ENCODE measurements at regions not wholly inside any gene's neighbourhood (a gene's known extent, or its start where the extent isn't known, plus 50 kb on each side); places are given as distances from the start of the nearest gene placed in this dataset.
"Not testable (repeated sequence)": the region's sequence is repeated elsewhere in the genome, so short reads cannot be mapped to it uniquely, and the experiment has no call there.

DNA sequence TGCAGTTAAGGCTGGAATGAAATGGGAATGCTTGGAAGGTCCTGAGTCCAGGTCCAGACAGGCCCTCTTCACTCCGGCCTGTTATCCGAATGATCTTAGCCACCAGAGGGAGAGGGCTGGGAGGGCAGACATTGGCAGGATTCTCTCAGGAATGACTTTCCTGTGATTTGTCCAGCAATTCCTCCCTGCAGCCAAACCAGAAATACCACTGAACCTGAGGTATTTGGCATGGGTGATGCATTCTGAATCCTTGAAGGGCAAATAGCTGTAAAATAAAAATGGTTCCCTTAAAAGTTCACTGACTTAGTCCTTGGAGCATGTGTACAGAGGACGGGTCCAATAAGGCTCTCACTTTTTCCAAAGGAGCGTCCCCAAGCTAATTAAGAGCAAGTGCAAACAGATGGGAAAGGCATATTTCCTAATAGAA is 77.5 kb upstream of the HABP2 start:
- no peak for DNase-seq

DNA sequence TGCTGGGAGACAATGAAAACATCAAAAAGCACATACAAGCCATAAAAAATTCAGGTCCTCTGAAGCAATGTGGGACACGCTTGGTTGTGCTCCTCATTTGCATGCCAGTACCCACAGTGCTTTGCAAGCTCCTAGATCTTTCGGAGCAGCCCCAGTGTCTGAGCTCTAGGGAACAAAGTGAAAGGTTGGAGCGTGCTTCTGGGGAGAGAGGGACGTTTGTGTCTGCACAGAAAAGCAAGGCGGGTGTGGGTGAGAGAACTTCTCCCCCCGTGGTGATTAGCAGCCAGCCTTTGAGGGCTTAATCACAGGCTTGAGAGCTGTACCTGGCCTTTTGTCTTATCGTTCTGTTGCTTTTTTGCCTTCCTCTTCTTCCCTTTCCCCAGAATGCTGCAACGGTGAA is 76.7 kb upstream of the HABP2 start:
- DNase-seq: no peak

DNA sequence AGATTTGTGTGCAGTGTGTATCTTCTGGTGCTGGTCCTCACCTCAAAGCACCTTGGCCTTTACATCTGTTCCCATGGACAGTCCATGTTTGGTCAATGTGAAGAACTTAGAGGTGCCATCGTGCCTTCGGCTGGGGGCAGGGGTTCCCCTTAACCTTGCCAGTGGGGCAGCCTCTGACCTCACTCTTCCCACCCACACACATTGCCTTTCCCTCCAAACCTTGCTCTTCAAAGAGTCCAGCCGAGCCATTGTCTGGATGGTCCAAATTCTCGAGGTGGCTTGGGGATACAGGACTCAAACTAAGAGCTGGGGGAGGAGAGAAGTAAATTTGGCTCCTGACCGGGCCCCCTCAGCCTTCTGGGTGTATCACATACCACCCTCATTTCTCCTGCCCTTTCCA is 76.2 kb upstream of the HABP2 start:
- DNase-seq: no peak

DNA sequence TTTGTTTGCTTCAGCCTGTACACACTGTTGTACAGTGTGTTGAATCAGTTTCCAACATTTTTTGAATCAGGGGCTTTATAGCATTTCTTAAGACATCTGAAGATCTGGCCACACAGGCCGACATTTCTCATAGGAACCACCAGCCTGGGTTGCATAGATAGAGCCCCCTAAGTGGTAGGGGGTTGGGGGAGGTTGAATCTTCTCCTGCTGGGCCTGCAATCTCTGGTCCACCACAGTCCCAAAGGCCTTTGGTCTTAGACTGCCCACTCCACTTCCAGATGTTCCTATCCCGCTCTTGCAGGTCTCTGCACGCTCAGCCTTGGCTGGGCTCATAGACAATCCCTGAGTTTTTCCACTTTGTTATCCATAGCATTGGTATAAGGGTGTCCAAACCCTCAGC is 75.4 kb upstream of the HABP2 start:
- DNase-seq: no peak

DNA sequence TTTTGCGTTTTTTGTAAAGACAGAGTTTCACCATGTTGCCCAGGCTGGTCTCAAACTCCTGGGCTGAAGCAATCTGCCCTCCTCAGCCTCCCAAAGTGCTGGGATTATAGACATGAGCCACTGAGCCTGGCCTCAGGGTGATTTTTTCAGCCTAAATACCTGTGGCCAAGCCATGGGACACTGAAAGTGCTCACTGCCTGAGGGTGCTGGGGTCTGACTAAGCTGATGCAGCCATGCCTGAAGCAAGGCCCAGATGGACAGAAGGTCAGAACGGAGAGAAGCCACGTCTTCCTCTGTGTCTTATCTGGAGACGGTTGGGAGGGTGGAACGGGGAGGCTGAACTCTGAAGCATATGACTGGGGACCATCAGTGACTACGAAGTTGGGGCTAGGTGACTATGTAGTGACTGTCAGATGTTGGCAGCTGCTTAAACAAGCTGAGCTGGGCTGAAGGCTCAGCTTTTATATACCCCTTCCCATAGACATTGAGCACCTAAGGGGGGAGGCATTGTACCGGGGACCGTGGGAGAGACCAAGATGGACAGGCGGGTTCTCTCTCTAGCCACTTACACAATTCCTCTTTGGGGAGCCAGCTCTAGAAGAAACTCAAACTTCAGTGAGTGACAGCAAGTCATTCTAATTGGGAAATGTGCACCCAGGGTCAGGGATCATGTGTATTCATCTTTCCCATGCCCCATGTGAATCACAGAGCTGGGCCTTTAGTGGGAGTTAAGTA is 73.3 kb upstream of the HABP2 start:
- no peak for DNase-seq

DNA sequence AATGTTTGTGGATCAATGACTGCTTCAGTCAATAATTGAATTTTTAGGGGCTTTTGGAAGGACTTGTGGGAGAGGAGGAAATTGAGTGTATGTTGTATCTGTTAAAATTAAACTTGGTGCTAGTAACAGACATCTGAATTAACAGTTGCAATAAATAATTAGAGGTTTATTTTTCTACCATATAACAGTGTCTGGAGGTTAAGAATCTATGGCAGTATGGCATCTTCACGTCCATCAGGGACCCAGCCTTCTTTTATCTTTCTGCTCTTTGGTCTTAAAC is 72.8 kb upstream of the HABP2 start:
- no peak for DNase-seq

DNA sequence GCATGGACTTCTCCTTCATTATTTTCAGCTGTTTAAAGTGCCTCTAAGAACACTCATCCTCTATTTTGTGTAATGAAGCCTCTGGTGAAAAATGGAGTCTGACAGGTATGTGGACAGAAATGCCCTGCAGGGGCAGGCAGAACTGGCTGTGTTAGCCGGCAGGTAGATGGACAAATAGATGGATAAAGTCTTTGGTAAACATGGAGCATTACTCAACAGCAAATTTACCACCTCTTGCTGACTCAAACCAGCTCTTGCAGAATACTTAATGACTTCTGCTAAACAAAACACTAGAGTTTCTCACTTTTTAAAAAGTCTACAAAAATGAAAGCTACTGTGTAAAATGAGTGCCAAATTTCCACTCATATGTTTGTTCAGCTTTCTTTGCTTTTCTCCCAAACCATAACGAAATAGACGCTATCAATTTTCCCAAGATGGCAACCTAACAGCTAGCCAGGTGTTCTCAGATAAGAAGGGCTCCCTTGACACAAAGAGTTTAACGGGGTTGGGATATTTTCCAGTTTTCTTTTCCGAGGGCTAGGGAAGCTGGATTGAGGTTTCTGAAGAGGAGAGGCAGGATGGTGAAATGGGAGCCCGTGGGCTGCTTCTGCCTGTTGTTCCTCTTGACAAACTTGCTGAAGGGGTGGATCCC is 71.9 kb upstream of the HABP2 start:
- DNase-seq: no peak

DNA sequence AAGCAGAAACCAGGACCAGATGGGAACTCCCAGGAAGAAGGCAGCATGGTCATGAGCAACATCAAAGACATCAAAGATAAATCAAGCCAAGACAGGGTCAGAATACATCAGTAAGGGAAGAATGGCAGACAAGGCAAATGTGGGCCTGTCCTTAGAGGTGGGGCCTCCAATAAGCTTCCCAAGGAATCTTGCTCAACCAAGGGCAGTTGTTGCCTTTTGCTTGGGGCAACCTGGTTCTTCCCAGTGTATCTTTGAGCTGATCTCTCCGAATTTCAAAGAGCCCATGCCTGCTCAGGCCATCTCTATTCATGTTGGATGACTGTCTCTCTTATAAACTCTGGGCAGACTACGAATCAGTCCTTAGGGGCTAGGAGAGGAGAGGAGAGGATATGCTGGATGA is 68.4 kb upstream of the HABP2 start:
- no peak for DNase-seq

DNA sequence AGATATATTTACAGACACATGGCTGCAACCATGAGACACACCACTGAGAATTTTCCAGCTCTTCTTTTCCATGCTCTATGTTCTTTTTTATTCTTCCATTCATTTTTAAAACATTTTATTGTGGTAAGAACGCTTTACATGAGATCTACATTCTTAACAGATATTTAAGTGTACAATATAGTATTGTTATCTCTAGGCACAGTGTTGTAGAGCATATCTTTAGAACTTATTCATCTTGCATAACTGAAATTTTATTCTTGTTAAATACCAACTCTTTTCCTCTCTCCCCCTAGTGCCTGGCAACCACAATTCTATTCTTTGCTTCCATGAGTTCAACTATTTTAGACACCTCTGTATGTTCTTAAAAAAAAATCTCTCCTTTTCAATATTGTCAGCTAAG is 67.1 kb upstream of the HABP2 start:
- DNase-seq: no peak

DNA sequence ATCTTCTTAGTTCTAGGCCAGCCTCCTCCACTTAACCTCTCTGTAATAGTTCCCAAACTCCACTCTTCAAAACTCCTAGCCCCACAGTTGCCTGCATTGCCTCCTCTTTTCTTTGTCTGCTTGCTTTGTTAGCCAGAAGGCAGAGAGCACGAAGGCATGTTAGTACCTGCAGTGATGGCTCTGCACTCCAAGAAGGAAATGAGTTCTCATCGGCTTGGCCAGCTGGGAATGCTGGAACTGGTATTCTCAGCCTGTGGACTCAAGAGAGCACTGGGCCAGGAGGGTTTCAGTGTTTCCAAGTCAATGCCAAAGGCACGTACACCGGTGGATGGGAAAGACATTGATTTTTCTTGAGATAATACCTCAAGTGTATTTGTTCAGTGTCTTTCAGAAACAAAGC is 66.3 kb upstream of the HABP2 start:
- no peak for DNase-seq

DNA sequence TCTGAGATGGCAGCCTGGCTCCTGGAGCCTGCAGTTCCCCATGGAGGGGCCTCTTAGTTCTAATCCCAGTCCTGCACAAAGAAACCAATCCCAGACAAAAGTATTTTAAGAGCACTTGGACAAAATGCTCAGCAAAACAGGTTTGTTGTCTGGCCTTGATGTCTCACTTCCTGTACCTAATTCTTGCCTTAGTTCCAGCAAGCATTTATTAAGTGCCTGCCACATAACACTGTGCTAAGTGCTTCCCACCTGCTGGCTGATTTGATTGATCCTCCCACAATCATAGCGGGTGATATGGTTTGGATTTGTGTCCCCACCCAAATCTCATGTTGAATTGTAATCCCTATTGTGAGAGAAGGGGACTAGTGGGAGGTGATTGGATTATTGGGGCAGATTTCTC is 65.7 kb upstream of the HABP2 start:
- no peak for DNase-seq

DNA sequence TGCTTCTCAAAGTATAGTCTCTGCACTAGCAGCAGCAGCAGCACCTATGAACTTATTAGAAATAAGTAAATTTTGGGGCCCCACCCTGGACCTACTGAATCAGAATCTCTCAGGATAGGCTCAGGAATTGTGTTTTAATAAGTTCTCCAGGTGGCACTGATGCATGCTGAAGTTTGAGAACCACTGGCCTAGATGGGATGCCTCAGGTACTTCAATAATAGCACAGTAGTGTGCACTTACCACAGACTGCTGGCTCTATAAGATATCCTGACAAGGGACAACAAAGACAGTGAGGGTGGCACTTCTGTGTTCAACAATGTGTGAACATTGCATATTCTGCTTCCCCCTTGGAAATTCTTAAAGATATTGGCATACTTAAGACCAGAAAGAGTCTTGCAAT is 64.7 kb upstream of the HABP2 start:
- no peak for DNase-seq

DNA sequence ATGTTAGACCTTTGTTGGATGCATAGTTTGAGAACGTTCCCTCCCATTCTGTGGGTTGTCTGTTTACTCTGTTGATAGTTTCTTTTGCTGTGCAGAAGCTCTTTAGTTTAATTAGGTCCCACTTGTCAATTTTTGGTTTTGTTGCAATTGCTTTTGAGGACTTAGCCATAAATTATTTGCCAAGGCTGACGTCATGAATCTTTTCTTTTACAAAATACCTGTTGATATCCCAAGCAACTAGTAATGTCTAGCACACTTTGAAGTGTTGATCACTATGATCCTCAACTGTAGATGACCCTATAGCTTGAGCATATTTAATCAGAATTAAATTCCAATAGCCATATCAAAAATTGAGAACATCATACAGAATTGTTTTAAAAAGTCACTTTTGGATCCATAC is 63.3 kb upstream of the HABP2 start:
- DNase-seq: not testable (repeated sequence)

DNA sequence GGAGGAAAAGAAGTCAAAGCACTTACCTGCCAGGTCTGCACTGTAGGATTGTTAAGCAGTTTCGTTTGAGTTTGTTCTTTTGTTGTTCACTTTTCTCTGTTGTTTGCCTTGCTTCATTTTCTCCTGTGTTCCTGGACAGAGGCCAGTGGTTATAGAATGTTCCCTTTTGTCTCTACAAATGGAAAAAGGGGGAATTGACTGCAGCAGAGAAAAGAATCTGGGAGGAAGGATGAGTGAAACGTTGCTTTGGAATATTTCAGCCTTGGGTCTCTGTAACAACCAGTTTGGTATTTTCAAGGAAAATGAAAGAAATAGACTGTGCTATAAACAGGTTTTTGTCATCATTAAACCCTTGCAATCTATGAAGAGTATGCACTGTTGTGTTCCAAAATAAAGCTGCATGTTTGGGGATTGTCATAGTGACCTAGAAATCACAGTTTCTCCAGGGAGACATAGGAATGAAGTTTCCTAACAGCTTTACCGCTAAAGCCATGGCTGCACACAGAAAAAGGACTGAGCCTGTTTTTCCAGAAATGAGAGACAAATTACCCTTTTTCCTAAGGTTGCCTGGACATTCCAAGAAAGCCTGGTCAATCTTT is 60.8 kb upstream of the HABP2 start:
- DNase-seq: no peak

DNA sequence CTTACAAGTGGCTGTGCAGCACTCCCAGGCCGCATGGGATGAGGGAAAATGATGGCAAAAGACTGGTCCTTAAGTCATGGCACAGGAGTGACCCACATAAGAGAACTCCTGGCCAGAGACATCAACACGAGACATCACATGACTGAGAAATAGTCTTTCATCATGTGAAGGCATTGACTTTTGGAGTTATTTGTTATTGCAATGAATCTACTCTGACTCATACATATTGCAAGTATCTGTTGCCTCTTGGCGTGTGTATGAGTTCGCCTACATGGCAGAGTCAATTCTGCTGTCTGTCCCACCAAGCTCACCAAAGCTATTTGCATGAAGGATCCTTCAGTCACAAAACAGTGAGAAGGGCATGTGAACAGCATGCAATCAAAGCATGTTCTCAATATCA is 59.7 kb upstream of the HABP2 start:
- DNase-seq: no peak

DNA sequence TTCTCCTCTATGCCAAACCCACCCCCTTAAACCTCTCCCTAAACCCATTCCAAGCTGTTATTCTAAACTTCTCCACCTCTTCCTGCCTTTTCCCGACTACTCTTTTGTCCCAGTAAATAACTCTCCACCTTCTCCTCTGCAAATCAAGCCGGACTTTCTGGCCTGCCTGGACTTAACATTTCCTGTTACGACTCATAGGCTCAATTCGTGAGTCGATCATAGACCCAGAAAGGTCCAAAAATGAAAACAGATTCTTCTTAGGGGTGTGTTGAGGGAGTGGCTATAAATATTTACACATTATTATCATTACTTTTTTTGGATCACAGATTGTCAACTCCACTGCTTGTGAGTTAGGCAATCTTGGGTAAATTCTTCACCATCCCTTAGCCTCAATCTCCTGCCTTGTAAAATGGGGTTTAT is 59.0 kb upstream of the HABP2 start:
- no peak for DNase-seq

DNA sequence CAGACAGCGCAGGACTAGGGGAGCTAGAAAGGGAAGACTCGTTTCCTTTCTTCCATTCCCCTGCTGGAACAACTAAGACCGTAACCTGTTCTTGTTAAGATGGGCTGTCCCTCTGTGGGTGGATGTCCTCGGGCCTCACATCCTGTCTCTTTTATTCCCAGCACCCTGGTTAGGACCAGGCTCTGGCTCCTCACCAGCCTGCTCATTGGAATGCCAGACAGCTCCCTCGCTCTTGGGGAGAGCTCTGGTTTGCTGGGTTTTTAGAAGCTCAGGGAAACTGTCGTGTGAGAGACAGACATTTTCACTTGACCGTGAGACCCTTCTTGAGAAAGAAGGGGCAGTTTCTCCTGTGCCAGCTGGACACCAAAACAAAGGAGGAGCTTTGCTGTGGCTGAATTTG is 58.1 kb upstream of the HABP2 start:
- DNase-seq: no peak

DNA sequence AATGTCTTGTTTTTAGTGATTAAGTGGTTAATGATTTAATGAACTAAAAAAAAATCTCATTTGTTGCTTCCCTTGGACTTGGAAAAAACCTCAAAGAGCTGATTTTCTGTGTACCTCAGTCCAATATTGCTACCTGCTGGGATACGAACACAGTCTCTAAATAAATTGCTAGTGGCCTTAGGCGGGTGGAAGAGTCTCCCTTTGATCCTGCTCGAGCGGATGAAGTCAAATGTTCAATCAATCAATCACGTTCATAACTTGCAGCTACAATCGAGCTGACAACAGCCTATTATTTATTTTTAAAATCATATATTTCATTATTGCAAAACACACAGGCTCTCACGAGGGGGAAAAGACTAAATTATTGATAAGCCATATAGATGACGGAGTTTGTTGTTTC is 57.3 kb upstream of the HABP2 start:
- DNase-seq: no peak

DNA sequence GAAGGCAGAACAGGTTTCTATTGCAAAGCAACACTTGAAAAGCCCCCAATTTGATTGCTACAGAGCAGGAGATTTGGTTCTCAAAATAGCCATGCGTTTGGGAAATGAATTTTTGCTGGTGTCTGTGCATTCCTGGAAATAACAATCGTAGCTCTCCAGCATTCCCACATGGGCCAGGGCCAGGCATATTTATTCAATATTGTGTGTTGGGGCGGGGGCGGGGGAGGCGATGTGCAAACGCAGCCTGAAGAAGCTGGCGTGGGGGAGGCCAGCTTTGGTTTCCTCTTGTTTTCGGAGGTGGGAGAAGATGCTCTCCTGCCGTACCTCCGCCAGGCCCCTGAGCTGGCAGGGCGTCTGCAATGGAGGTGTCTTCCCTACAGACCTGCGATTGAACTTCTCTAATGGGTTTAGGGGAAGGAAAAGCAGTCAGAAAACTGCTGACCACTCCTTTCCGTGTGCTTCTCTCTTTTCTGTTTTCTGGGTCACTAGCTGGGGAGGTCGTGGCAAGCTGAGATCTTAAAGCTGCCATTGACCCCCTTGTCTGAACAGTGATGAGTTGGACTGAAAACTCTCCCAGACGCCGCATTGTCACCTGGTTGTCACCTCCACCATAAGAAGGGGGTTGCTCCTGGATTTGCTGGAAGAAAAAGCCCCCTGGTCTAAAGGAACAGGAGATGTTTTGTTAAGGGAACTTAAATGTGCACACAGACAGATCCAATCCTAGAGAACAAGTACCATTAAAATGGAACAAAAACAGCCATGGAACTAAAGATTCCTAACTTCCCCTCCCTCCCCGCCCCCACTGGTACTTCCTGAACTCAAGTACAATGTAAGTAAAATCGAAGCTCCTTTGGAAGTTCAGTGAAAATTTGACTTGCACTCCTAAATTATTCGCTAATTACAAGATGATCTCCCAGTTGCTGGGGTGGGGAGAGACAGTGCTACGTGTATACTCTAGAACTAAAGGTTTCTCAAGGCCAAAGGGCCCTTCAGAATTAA is 56.4 kb upstream of the HABP2 start:
- no peak for DNase-seq

DNA sequence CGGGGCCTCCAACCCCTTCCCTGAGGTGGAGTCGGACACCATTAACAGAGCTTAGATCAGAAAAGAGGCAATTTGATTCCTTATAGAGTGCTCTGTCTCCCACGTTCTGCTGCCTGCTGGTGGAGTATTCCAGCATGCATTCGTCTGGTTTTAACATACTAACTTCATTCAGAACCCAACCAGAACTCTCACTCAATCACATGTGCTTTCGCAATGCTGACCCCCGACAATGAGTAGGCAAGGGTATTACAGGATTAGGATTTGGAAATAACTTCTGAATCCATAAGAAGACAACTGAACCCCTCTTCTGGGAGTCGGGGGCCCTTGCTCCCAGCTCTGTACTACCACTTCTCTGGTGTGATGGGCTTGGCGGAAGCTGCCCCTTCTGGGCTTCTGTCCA is 55.7 kb upstream of the HABP2 start:
- no peak for DNase-seq

DNA sequence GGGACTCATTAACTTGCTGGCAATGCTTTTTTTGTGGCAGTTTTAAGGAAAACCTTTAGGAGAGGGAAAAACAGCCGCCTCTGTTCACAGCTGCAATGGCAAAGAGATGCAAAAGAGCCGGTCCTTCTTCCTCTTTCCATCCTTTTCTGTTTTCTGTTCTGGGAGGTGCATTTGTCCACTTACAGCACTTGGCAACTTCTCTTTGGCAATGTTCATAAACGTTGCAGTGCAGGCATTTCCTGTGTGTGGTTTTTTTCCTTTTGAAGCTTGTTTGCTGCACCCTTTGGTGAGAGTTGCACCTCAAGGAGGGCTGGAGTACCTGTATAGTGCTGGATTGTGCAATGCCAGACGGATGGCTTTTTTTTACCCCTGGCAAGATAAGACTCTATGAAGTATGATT is 53.9 kb upstream of the HABP2 start:
- no peak for DNase-seq

DNA sequence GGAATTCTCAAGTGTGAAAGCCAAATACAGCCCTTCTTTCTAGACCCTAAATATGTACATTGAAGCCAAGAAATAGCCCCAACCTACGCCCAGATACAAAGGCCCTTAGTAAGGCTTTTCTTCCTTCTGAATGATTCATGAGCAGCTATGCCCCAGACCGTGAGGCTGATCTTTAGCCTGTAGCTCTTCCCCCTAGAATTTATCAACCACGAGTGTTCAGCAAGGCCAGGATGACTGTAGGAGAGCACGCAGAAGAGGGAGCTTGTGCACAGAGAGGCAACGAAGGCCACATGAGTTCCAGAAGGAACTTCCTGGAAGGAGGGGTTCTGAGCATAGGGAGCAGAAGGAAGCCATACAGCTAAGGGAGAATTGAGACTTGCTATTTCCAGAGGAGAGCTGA is 53.0 kb upstream of the HABP2 start:
- DNase-seq: no peak

DNA sequence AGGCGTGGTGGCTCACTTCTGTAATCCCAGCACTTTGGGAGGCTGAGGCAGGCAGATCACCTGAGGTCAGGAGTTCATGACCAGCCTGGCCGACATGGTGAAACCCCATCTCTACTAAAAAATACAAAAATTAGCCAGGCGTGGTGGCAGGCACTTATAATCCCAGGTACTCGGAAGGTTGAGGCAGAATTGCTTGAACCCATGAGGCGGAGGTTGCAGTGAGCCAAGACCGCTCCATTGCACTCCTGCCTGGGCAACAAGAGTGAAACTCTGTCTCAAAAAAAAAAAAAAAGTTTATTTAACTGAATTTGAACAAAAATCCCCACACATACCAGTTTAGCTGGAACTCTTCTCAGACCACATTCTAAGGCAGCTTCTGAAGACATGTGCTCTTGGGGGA is 51.8 kb upstream of the HABP2 start:
- DNase-seq: not testable (repeated sequence)
